Mesendoderm (in vitro differentiated cells): ENCODE measurements at regions not wholly inside any gene's neighbourhood (a gene's known extent, or its start where the extent isn't known, plus 50 kb on each side); places are given as distances from the start of the nearest gene placed in this dataset.
"Not testable (repeated sequence)": the region's sequence is repeated elsewhere in the genome, so short reads cannot be mapped to it uniquely, and the experiment has no call there.

Experiments
- DNase-seq: peaks from one replicate; pipeline ENCODE4 v3.0.0; 2013
- H2AK5ac ChIP-seq: 2 replicates; pipeline ENCODE4 v1.6.1; 2013; ENCODE audit warnings: low read length, inconsistent platforms
- H2BK120ac ChIP-seq: 2 replicates; pipeline ENCODE4 v1.6.1; 2013; ENCODE audit warnings: low read depth, mild to moderate bottlenecking, low read length, moderate library complexity, mixed read lengths
- H2BK15ac ChIP-seq: replicated peaks from 2 replicates; pipeline ENCODE4 v1.6.1; 2013; ENCODE audit warnings: low read depth, mild to moderate bottlenecking, moderate library complexity
- H2BK5ac ChIP-seq: 2 replicates; pipeline ENCODE4 v1.6.1; 2013; ENCODE audit warnings: low read length, inconsistent platforms
- H3K18ac ChIP-seq: 2 replicates; pipeline ENCODE4 v1.6.1; 2013; ENCODE audit warnings: mild to moderate bottlenecking, low read length, mixed read lengths
- H3K23ac ChIP-seq: one replicate; pipeline ENCODE4 v1.6.1; 2013; ENCODE audit warnings: low read length
- H3K27ac ChIP-seq: 2 replicates; pipeline ENCODE4 v1.5.1; 2013; ENCODE audit warnings: low read depth, mild to moderate bottlenecking, inconsistent platforms, low read length, moderate library complexity
- H3K27me3 ChIP-seq: 2 replicates; pipeline ENCODE4 v1.6.1; 2013; ENCODE audit warnings: low read length, control low read depth, mild to moderate bottlenecking, inconsistent platforms; ENCODE audit not compliant: insufficient read depth, poor library complexity
- H3K36me3 ChIP-seq: 2 replicates; pipeline ENCODE4 v1.6.1; 2013; ENCODE audit warnings: low read length, inconsistent platforms; ENCODE audit not compliant: control insufficient read depth, insufficient read depth
- H3K4ac ChIP-seq: one replicate; pipeline ENCODE4 v1.6.1; 2013; ENCODE audit warnings: low read depth, mild to moderate bottlenecking, low read length, moderate library complexity
- H3K4me1 ChIP-seq: 2 replicates; pipeline ENCODE4 v1.6.1; 2013; ENCODE audit warnings: low read depth, low read length, inconsistent platforms; ENCODE audit not compliant: control insufficient read depth
- H3K4me2 ChIP-seq: 2 replicates; pipeline ENCODE4 v1.6.1; 2013; ENCODE audit warnings: low read length
- H3K4me3 ChIP-seq: 2 replicates; pipeline ENCODE4 v1.5.1; 2013; ENCODE audit warnings: mild to moderate bottlenecking, low read length
- H3K56ac ChIP-seq: one replicate; pipeline ENCODE4 v1.6.1; 2013; ENCODE audit warnings: low read length
- H3K79me1 ChIP-seq: 2 replicates; pipeline ENCODE4 v1.6.1; 2013; ENCODE audit warnings: low read length, inconsistent platforms
- H3K79me2 ChIP-seq: 2 replicates; pipeline ENCODE4 v1.6.1; 2013; ENCODE audit warnings: mild to moderate bottlenecking, low read length; ENCODE audit not compliant: control insufficient read depth, insufficient read depth
- H3K9ac ChIP-seq: 2 replicates; pipeline ENCODE4 v1.6.1; 2013; ENCODE audit warnings: low read length, inconsistent platforms
- H4K5ac ChIP-seq: one replicate; pipeline ENCODE4 v1.6.1; 2013; ENCODE audit warnings: low read length
- H4K8ac ChIP-seq: one replicate; pipeline ENCODE4 v1.6.1; 2013; ENCODE audit warnings: low read depth, mild to moderate bottlenecking, control low read depth, low read length, moderate library complexity
- WGBS: extraction: QIAGEN DNeasy Blood & Tissue Kit; methylation state at CpG from one replicate; pipeline ENCODE4 v1.1.7; 2013; ENCODE audit warnings: low lambda C conversion rate, missing lambda C conversion rate; ENCODE audit not compliant: insufficient coverage; ENCODE audit errors: extremely low coverage; 5-methylcytosine and 5-hydroxymethylcytosine counted together

DNA sequence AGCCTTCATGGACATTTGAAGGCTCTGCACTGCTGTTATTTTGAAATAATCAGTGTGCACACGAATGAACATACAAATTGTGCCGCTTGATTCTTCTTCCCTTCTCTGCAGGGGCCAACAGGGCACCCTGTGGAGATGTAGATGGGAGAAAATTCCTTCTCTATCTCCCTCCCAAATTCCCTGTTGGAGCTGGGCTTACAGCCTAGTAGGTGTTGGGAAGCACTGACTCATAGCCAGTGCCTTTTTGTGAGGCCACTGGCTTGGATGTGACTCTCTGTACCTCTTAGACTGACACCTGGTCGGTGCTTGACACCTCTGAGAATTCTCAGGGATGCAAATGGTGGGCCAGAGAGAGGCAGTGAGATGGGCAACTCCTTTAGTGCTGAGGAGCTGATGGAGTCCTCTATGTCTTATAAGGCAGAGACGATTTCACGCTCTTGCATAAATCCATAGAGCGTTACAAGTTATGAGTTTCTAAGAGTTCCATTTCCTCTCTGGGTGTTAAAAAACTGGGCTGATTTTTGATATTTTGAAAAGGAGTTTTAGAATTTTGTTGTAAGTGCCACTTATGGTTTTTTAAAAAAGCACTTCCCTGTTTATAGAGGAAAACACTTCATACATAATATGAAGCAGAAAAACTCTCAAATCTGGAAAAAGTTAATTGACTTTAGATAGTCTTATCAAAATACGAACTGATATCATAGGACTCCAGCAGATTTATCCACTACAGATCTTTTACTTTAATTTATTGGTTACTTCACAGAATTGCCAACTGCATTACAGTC, 89.8 kb upstream of the MAP3K7 start:
- no peak overlapping the region for H4K8ac ChIP-seq
- no peak overlapping the region for H3K27ac ChIP-seq
- no peak overlapping the region for H2AK5ac ChIP-seq
- peak overlapping the region; percentile 36 for H3K4ac ChIP-seq
- no peak overlapping the region for H3K4me2 ChIP-seq
- peak; percentile 99 for DNase-seq
- H2BK120ac ChIP-seq, result peak overlapping the region; percentile 36
- peaks cover 17% of the 10 kb centered on the region for H3K4me1 ChIP-seq
- H3K23ac ChIP-seq, result no peak overlapping the region
- H3K36me3 ChIP-seq, result no peaks in the 10 kb centered on the region
- H2BK5ac ChIP-seq, result peak overlapping the region; percentile 33
- no peaks in the 10 kb centered on the region for H3K79me2 ChIP-seq
- no peak overlapping the region for H3K4me3 ChIP-seq
- no peak overlapping the region for H2BK15ac ChIP-seq
- no peak overlapping the region for H4K5ac ChIP-seq
- H3K9ac ChIP-seq, result no peak overlapping the region
- WGBS, result no CpG with 5 or more reads among the region's 7 CpGs
- no peaks in the 10 kb centered on the region for H3K79me1 ChIP-seq
- H3K18ac ChIP-seq, result peak overlapping the region; percentile 83
- no peak overlapping the region for H3K56ac ChIP-seq
- H3K27me3 ChIP-seq, result no peaks in the 10 kb centered on the region

DNA sequence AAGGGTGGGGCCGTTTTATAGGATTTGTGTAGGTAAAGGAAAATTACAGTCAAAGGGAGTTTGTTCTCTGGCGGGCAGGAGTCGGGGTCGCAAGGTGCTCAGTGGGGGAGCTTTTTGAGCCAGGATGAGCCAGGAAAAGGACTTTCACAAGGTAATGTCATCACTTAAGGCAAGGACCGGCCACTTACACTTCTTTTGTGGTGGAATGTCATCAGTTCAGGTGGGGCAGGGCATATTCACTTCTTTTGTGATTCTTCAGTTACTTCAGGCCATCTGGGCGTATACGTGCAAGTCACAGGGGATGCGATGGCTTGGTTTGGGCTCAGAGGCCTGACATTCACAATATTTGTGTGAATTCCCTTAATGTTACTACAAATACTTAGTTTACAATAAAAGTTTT, 88.2 kb upstream of the MAP3K7 start:
- H4K5ac ChIP-seq, H3K56ac ChIP-seq, H3K4me2 ChIP-seq, H4K8ac ChIP-seq, H3K79me2 ChIP-seq, H3K36me3 ChIP-seq, H3K18ac ChIP-seq, H2BK5ac ChIP-seq, H3K27ac ChIP-seq, H3K4me3 ChIP-seq, H2BK120ac ChIP-seq, DNase-seq, H3K9ac ChIP-seq, H3K79me1 ChIP-seq, H3K23ac ChIP-seq, H2AK5ac ChIP-seq, H2BK15ac ChIP-seq, H3K27me3 ChIP-seq, H3K4ac ChIP-seq: not testable (repeated sequence)
- peaks cover 17% of the 10 kb centered on the region for H3K4me1 ChIP-seq
- WGBS, result no CpG with 5 or more reads among the region's 8 CpGs

GRCh38 chr6:90674077-90674476, 87.2 kb upstream of the MAP3K7 start:
- not testable (repeated sequence) for H3K4ac ChIP-seq, H3K23ac ChIP-seq, H3K79me2 ChIP-seq, H3K9ac ChIP-seq, H3K27ac ChIP-seq, H3K4me3 ChIP-seq, H3K56ac ChIP-seq, H2BK5ac ChIP-seq, H4K5ac ChIP-seq, H3K27me3 ChIP-seq, H3K18ac ChIP-seq, H3K79me1 ChIP-seq, H2BK15ac ChIP-seq, H4K8ac ChIP-seq, H3K4me2 ChIP-seq, H3K36me3 ChIP-seq, H2AK5ac ChIP-seq, H2BK120ac ChIP-seq
- H3K4me1 ChIP-seq, result peaks cover 17% of the 10 kb centered on the region
- WGBS, result no CpG with 5 or more reads among the region's 9 CpGs
- peak; percentile 52 for DNase-seq

DNA sequence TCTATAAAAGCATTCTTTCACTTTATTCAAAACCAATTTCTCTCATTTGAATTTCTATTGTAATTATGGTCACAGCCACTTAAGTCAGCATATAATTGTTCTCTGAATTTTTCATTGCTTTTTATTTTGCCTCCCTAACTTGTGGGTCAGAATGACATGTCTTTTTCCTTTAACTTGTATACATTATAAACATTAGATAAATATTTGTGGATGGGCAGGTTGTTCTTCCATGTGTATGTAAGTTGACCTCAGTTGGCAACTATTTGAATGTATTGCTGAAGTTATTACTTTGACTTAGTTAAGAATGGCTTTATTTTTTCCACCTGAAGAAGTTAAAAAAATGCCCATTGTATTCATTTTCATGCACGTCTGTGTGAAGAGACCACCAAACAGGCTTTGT, 83.0 kb upstream of the MAP3K7 start:
- H3K56ac ChIP-seq, result no peak overlapping the region
- H3K79me2 ChIP-seq, result no peaks in the 10 kb centered on the region
- no peak overlapping the region for H4K5ac ChIP-seq
- H3K4me1 ChIP-seq, result peaks cover 2% of the 10 kb centered on the region
- H3K4ac ChIP-seq, result no peak overlapping the region
- H2AK5ac ChIP-seq, result no peak overlapping the region
- no CpG with 5 or more reads among the region's 1 CpG for WGBS
- no peaks in the 10 kb centered on the region for H3K36me3 ChIP-seq
- H3K4me2 ChIP-seq, result no peak overlapping the region
- no peak overlapping the region for H4K8ac ChIP-seq
- no peaks in the 10 kb centered on the region for H3K27me3 ChIP-seq
- no peak overlapping the region for H3K4me3 ChIP-seq
- no peak for DNase-seq
- H2BK5ac ChIP-seq, result no peak overlapping the region
- no peak overlapping the region for H3K18ac ChIP-seq
- no peak overlapping the region for H3K9ac ChIP-seq
- H3K23ac ChIP-seq, result no peak overlapping the region
- H2BK120ac ChIP-seq, result no peak overlapping the region
- no peak overlapping the region for H3K27ac ChIP-seq
- no peaks in the 10 kb centered on the region for H3K79me1 ChIP-seq
- no peak overlapping the region for H2BK15ac ChIP-seq

DNA sequence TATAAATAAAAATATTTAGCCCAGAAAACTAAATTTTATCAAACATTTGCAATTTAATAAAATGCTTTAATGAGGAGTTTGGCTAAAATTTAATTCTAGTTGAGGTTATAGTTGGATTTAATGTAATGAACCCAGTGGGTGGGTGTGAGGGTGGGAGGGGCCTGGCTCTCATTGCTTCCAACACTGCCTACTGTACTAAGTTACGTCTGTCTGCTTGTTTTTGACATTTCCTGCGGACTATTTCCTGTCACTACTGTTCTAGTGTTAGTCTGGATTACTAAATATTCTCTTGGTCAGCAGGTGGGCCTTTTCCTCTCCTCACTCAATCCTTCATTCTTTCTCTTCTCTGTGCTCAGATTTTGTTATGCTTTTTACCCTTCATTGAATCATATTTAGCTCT, 82.5 kb upstream of the MAP3K7 start:
- no peak overlapping the region for H3K4ac ChIP-seq
- peak overlapping the region; percentile 28 for H3K27ac ChIP-seq
- peak overlapping the region; percentile 39 for H3K18ac ChIP-seq
- no peak overlapping the region for H3K4me3 ChIP-seq
- no peaks in the 10 kb centered on the region for H3K79me1 ChIP-seq
- H3K56ac ChIP-seq, result no peak overlapping the region
- no peaks in the 10 kb centered on the region for H3K79me2 ChIP-seq
- no peaks in the 10 kb centered on the region for H3K27me3 ChIP-seq
- DNase-seq, result no peak
- no peak overlapping the region for H4K5ac ChIP-seq
- H3K4me2 ChIP-seq, result no peak overlapping the region
- H2BK15ac ChIP-seq, result no peak overlapping the region
- H4K8ac ChIP-seq, result no peak overlapping the region
- no peaks in the 10 kb centered on the region for H3K36me3 ChIP-seq
- no CpG with 5 or more reads among the region's 2 CpGs for WGBS
- peak overlapping the region; percentile 96 for H2BK120ac ChIP-seq
- peak overlapping the region; percentile 35 for H3K23ac ChIP-seq
- H2AK5ac ChIP-seq, result no peak overlapping the region
- no peak overlapping the region for H3K9ac ChIP-seq
- H2BK5ac ChIP-seq, result no peak overlapping the region
- no peaks in the 10 kb centered on the region for H3K4me1 ChIP-seq

GRCh38 chr6:90668141-90668540, 81.3 kb upstream of the MAP3K7 start:
- no peak overlapping the region for H2BK120ac ChIP-seq
- no peaks in the 10 kb centered on the region for H3K4me1 ChIP-seq
- H3K27ac ChIP-seq, result no peak overlapping the region
- no peaks in the 10 kb centered on the region for H3K36me3 ChIP-seq
- H3K79me1 ChIP-seq, result no peaks in the 10 kb centered on the region
- H3K4ac ChIP-seq, result no peak overlapping the region
- H3K56ac ChIP-seq, result no peak overlapping the region
- H3K27me3 ChIP-seq, result no peaks in the 10 kb centered on the region
- H3K79me2 ChIP-seq, result no peaks in the 10 kb centered on the region
- no peak overlapping the region for H2BK5ac ChIP-seq
- no peak overlapping the region for H3K23ac ChIP-seq
- H2BK15ac ChIP-seq, result no peak overlapping the region
- no peak overlapping the region for H2AK5ac ChIP-seq
- no peak overlapping the region for H4K5ac ChIP-seq
- no peak overlapping the region for H3K4me2 ChIP-seq
- DNase-seq, result no peak
- no peak overlapping the region for H4K8ac ChIP-seq
- H3K4me3 ChIP-seq, result no peak overlapping the region
- no peak overlapping the region for H3K9ac ChIP-seq
- no peak overlapping the region for H3K18ac ChIP-seq
